HG03280 (cell line): ENCODE measurements at regions not wholly inside any gene's neighbourhood (a gene's known extent, or its start where the extent isn't known, plus 50 kb on each side); places are given as distances from the start of the nearest gene placed in this dataset.
"Not testable (repeated sequence)": the region's sequence is repeated elsewhere in the genome, so short reads cannot be mapped to it uniquely, and the experiment has no call there.

Experiments used
- ATAC-seq: cut with Tn5 transposase; IDR thresholded peaks from one replicate; pipeline ENCODE4 v1.9.1; 2021; ENCODE audit warnings: mild to moderate bottlenecking, moderate library complexity; ENCODE audit not compliant: unreplicated experiment

DNA sequence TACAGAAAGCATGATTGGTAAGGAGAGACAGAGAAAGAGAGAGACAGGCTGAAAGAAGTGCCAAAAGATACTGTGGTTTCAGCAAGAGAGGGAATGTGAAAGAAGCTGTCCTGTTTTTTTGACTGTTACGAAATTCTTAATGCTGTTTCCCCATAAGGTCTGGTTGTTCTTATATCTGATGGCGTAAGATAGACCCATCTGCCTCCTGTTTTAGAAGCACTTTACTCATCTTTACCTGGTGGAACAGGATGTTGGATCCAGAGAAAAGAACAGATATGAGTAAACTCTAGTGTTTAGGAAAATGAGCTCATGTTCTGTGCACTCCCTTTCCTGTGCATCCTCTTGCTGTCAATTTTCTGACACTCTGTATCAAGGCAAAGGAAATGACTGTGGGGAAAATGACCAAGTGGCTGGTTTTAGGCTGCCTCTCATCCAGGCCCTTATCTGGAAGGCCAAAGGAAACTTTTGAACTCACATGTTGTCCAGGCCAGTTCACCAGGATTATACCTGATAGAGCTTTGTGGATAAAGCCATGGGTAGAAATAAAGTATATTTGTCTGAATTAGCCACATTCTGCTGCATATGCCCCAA lies 311.7 kb upstream of the HTR2C start:
- ATAC-seq = no peak

DNA sequence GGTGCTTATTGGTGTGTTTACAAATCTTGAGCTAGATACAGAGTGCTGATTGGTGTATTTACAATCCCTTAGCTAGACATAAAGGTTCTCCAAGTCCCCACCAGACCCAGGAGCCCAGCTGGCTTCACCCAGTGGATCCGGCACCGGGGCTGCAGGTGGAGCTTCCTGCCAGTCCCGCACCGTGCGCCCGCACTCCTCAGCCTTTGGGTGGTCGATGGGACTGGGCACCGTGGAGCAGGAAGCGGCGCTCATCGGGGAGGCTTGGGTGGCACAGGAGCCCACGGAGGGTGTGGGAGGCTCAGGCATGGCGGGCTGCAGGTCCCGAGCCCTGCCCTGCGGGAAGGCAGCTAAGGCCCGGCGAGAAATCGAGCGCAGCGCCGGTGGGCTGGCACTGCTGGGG lies 313.5 kb upstream of the HTR2C start:
- not testable (repeated sequence) for ATAC-seq

DNA sequence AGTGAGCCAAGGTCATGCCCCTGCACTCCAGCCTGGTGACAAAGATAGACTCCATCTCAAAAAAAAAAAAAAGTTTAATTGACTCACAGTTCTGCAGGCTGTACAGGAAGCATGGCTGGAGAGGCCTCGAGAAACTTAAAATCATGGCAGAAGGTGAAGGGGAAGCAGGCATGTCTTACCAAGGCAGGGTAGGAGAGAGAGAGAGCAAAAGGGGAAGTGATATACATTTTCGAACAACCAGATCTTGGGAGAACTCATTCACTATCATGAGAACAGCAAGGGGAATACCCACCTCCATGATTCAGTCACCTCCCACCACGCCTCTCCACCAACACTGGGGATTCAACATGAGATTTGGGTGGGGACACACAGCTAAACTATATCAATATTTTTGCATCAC lies 315.2 kb upstream of the HTR2C start:
- no peak for ATAC-seq

DNA sequence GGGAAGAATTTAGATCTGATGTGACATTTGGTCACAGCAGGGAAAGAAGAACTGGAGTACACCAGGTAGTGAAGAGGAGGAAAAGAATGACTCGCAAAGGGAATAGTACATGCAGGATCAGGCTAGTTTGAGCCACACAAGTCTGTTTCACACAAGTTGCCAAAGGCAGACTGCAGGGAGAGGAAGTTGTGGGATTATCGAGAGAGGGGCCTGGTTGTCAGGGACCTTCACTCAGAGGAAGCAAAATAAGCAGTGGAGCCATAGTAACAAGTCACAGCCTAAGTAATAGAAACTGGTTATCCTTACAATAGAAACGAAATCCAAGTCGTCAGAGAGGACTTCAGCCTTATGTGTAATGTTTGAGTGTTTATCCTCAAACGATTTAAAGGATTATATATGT lies 316.7 kb upstream of the HTR2C start:
- ATAC-seq = no peak

DNA sequence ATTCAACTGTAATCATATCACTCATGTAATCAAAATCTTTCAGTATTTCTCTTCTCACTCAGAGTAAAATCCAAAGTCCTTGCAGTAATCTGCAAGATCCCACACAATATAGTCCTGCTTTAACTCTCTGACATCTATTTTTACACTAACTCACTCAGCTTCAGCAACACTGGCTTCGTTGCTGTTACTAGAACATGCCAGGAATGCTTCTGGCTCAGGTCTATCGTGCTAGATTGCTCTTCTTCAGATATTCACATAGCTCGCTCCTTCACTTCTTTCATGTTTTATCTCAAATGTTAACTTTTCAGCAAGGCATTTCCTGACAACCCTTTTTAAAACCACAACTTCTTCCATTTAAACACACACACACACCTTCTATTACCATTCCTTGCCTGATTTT lies 331.7 kb upstream of the HTR2C start:
- ATAC-seq = no peak

DNA sequence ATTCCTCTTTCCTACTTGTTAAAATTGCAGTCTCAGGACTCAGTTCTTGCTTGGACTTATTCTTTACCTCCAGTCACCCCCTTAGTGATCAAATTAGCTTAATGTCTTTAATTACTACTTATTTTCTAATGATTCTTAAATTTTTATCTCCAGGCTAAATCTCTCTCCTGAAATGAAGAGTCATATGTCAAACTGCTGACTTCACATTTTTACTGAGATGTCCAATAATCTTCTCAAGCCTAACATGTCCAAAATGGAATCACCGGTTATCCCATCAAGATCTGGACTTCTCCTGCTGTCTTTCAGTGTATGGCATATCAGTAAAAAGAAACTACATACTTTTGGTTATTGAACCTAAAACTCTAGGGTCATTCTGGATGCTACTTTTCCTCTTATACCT lies 332.3 kb upstream of the HTR2C start:
- no peak for ATAC-seq

DNA sequence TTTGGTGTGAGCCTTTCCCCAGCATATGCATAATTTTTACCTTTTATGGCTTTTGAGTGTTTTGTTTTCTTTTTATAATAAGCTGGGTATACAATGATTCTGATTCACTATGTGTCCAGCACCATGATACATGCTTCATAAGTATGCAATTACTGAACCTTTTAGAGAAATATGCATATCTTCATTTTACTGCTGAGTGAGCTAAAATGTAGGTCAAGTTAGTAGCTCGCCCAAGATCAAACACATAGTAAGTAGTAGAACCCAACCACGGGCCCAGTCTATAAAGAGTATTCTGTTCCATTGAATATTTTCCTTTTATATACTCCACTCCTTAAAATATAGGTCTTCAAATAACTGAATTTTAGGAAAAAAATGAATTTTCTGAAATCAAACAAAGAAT lies 362.4 kb upstream of the HTR2C start:
- ATAC-seq = no peak

DNA sequence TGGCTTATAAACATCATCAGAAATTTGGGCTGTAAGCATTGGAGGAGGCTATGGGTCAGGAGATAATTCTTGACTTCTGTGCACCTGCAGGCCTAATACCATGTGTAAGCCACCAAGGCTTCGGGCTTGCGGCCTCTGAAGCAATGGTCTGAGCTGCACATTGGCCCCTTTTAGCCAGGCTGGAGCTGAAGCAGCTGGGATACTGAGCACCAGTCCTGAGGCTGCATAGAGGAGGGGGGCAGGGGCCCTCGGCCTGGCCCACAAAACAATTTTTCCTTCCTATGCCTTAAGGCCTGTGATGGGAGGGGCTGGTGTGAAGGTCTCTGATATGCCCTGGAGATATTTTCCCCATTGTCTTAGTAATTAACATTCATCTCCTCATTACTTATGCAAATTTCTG lies 373.0 kb upstream of the HTR2C start:
- no peak for ATAC-seq

DNA sequence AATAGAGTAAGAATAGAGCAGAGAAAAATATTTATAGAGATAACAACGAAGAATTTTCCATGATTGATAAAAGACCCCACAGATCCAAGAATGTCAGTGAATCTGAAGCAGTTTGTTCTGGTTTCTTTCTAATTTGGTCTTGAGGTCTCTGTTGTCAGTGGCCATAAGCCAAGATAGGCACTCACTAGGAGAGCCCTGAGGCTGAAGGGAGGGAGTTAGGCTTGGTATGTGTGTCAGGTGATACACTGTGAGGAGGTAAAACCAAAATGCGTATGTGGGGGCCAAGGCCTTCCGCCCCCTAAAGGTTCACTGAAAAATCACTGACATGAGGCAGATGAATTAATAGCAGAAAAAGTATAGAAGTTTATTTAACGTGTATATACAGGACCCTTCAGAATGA lies 382.3 kb upstream of the HTR2C start:
- no peak for ATAC-seq

DNA sequence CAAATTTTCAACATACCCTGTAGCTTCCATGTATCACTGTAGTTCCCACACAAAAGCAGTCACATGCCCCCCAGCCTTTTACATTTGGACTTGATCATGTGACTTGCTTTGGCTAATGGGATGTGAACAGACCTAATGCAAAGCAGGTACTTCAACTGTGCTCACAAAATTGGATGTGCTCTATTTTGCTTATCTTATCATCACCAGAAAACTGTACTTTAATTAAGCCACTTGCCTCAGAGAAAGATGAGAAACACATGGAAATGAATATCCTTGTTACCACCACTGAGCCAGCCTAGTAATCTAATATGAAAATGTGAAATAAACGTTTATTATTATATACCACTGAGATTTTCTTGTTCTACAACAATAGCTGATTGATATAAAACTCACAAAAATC lies 402.7 kb upstream of the HTR2C start:
- no peak for ATAC-seq

DNA sequence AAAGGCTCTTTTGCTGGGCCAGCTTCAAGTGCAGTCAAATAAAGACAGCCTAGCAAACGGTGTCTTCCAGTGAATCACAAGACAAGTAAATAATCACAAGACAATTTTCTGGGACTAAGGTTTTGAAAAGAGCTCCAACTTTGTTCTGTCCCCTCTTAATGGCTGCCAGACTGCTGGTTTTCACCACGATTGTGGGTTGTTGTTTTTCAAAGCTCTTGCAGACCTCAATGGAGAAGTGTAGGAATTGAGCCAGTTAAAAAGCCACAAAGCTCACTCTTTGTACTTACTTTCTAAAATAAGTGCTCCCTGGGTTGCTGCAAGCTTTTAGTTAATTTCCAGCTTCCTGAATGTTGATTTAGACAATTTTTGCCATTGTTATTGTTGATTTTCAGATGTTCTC lies 405.8 kb upstream of the HTR2C start:
- ATAC-seq = no peak

DNA sequence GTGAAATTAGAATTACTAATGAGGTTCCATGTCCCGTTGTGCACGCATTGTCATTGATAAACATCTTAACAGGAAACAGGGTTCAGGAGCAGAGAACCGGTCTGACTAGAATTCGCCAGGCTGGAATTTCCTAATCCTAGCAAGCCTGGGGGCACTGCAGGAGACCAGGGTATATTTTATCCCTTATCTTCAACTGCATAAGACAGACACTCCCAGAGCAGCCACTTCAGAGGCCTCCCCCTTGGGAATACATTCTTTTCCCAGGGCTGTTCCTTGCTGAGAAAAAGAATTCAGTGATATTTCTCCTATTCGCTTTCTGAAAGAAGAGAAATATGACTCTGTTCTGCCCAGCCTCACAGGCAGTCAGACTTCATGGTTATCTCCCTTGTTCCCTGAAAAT lies 416.6 kb upstream of the HTR2C start:
- not testable (repeated sequence) for ATAC-seq

DNA sequence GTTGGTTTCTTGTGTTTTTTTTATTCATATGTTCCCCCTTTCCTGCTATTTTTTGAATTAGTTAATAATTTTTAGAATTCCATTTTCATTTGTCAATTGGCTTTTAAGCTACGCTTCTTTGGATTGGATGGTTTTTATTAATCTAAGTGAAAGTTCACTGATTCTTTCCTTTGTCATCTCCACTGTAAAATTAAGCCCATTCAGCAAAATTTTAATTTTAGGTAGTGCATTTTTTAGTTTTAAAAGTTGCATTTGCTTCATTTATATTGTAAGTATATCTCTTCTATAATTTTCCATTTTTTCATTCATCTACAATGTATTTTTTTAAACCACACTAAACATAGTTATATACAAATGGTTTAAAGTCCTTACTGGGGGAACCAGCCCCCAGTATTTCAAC lies 417.3 kb upstream of the HTR2C start:
- no peak for ATAC-seq

DNA sequence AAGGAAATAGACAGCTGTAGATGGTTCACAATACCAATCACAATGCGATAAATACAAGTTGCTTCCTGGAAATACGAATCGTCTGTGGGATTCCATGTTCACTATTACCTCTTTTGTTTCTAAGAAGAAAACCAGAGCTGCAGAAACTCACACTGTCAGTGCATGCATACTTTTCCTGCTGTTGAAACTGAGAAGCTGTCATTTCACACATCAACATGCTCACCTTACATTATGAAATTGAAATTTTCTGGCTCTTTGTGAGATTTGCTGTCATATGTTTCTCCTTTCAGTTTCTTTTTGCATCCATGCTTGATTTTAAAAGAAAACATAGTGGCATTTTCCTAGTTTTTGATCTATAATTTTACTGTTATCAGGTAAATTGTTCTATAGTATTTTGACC lies 418.3 kb upstream of the HTR2C start:
- no peak for ATAC-seq

DNA sequence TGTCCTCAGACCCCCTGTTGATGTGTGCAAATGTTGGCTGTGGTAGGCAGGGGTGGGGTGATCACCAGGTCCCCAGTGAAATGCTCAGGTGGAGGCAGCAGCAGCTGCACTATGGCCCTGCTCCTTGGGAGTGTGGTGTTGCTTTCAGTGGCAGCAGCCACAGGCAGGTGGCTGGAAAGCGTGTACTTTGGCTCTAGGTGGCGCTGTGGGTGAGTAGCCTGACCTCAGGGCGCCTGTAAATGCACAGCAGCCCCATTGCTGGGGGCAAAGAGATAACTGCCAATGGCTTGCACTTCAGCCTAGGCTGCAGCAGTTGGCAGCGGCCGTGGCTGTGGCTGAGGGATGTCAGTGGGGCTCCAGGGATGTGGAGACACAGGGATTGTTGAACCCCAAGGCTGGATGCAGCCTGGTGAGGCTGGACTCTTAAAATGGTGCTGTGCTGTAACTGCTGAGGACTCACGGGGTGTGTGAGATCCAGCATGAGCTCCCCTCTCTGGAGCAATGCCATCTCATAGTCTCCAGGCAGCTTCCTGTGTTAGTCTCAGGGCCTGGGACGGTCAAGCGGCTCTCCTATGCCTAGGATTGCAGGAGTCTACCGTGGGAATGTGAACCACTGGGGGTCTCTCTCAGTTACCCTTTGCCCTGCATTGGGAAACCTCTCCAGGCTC lies 421.7 kb upstream of the HTR2C start:
- no peak for ATAC-seq

DNA sequence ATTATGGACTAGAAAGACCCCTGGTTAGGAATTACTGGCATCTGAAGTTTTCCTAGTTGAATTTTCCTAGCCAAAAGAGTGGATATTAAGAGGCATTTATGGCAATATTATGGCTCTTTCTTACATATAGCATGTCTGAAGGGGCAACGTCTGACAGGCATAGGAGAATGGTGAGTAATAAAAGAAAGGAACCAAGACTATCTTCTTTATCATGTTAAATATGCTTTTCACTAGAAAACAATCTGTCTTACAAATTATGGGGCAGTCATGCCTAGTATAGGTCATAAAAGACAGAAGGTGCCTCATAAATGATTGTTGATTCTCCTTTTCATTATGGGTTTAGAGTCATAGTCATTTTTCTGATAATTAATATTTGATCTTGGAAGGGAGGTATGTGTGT lies 431.1 kb upstream of the HTR2C start:
- no peak for ATAC-seq

DNA sequence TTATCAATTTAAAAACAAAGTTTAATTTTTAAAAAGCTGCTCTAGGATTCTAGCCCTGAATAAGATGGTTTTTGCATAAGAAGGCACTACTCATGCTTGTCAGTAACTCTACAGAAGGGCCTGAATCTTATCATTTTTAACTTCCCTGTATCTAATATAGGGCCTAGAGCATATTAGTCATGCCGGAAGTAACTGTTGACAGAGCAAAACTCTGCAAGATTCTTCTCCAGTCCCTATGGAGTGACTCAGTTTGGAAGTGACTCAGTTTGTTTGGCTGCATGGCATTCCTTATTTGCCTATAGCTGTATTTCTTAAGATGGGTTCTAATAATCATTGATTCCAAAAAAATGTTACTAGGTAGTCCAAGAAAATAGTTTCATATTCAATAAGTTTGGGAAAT lies 431.8 kb upstream of the HTR2C start:
- ATAC-seq = no peak

DNA sequence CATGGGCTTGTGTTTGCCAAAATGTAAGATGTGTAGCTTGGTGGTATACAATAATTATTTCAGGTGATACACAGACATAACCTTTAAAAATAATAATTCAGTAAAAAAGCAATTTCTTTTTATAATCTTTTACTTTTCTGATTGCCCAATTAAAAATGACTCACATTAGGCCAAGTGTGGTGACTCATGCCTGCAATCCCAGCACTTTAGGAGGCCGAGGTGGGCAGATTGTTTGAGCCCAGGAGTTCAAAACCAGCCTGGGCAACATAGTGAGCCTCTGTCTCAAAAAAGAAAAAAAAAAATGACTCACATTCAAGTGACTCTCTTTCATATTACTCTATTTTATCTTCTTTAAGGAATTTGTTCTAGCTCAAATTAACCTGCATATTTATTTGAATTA lies 449.4 kb upstream of the HTR2C start:
- ATAC-seq = no peak

DNA sequence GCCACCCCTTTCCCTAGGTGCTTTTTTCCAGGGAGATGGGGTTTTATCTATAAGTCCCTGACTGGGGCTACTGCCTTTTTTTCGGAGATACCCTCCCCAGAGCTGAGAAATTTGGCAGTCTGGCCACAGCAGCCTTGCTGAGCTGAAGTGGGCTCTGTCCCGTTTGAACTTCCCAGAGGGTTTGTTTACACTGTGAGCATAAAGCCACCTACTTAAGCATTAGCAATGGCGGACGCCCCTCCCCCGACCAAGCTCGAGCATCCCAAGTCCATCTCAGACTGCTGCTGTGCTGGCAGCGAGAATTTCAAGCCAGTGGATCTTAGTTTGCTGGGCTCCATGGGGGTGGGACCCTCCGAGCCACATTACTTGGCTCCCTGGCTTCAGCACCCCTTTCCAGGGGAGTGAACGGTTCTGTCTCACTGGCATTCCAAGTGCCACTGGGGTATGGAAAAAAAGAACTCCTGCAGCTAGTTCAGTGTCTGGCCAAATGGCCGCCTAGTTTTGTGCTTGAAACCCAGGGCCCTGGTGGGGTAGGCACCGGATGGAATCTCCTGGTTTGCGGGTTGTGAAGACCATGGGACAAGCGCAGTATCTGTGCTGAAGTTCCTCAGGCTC lies 456.4 kb upstream of the HTR2C start:
- ATAC-seq = no peak

DNA sequence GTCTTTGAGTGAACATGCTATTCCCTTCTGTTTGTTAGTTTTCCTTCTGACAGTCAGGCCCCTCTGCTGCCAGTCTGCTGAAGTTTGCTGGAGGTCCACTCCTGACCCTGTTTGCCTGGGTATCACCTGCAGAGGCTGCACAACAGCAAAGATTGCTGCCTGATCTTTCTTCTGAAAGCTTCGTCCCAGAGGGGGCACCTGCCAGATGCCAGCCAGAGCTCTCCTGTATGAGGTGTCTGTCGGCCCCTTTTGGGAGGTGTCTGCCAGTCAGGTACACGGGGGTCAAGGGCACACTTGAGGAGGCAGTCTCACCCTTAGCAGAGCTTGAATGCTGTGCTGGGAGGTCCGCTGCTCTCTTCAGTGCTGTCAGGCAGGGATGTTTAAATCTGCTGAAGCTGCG lies 456.9 kb upstream of the HTR2C start:
- ATAC-seq = no peak

DNA sequence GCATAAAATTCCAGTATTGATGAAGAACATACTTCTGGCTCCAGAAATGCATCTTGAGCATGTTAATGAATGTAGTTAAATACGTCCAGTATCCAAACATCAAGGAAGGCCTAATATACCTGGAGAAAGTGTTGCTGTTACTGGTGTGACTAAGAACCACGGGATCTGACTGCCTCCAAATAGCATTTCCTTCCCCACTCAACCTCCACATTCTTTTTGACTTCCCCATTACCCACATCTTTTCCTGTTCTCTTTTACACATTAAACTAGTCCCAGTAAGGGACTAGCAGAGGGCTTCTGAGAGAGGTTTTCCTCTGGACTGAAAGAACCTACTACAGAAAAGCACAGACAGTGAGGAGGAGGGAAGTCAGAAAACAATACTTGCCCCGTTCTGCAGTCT lies 482.8 kb upstream of the HTR2C start:
- ATAC-seq = no peak

DNA sequence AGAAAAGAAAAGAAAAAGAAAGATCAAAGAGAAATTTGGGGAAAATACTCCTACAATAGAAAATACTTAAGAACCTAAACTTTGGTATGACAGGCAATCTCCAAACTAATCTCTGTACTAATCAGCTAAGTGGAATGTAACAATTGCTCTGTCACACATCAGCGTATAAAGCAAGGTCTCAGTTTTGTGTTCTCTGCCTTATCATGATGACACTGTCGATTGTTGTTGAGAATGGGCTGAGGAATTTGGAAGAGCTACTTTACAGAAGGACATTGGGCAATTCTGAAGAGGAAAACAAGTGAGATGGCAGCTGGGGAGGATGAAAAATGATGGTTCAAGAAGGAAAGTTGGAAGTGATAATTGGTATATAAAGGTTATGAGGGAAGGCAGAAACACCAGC lies 486.0 kb upstream of the HTR2C start:
- no peak for ATAC-seq

DNA sequence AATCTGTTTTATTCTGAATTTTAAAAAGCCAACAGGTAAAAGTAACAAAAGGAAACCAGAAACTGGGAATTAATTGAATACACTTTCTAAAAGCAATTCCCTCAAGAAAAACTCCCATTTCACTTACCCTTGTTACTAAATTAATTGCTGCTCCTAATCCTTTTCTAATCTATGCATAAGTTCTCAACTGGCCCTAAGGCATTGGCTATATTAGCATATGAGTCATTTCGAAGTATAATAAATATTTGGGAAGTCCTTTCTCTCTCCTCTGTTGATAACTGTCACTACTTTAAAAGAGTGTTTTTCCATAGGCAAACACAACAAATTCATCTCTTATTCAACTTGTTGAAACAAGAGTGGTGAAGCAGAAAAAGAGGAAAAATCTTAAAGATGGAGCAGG lies 486.5 kb upstream of the HTR2C start:
- no peak for ATAC-seq
